CD1c-positive myeloid dendritic cell (primary cell): ENCODE measurements at regions not wholly inside any gene's neighbourhood (a gene's known extent, or its start where the extent isn't known, plus 50 kb on each side); places are given as distances from the start of the nearest gene placed in this dataset.
"Not testable (repeated sequence)": the region's sequence is repeated elsewhere in the genome, so short reads cannot be mapped to it uniquely, and the experiment has no call there.

Experiments used
- DNase-seq: peaks from one replicate; pipeline ENCODE4 v3.0.0-alpha.2; 2016; ENCODE audit errors: extremely low spot score

- no peak for DNase-seq
These were observed 328.4 kb downstream of the PAPSS1 start for GRCh38 chr4:107391630-107392028.

GRCh38 chr4:107391009-107391629, 328.9 kb downstream of the PAPSS1 start:
- DNase-seq = no peak

GRCh38 chr4:107389965-107390364, 330.1 kb downstream of the PAPSS1 start:
- DNase-seq = no peak

GRCh38 chr4:107388736-107389274, 331.2 kb downstream of the PAPSS1 start:
- no peak for DNase-seq

DNA sequence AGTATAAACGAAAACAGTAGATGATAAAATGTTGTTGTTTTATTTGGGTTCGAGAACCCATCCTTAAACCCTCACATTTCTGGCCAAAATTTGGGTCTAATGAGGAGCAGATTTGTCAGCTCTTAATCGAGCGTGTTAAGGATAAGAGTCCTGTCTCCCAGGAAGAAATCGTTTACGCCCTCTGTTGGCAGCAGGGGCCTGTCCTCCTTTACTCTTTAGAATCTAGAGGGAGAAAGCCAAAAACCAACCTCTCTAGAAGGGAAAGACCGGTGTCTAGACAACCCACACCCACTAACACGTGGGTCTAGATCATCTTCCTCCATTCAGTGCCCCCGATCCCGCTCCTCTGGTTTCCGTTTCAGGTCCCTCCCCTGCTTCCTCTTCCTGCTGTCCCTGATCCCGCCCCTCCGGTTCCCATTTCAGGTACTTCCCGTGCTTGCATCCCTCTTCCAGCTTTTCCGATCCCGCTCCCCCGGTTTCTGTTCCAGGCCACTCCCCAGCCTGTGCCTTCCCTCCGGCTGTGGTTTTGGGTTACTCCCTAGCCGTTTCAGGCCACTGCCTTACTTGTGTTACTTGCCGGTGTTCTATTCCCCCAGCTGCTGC, 339.1 kb downstream of the PAPSS1 start:
- DNase-seq = no peak

DNA sequence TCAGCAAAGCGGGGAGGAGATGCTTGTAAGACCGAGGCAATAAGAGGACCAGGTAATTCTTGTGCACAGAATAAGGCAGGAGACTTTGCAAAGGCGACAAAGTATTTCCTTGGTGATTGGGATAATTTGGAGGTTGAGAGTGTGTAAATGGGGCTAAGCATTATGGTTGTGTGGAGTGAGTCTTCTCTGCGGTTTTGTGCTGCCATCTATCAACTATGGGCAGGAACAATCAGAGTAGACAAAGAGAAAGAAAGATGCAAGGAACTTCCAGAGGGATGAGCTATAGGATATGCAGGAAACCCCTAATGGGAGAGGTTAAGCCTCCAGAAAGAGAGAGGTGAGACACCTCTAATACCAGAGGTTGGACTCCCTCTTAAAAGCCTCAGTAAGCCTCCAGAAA, 339.8 kb downstream of the PAPSS1 start:
- DNase-seq = no peak

DNA sequence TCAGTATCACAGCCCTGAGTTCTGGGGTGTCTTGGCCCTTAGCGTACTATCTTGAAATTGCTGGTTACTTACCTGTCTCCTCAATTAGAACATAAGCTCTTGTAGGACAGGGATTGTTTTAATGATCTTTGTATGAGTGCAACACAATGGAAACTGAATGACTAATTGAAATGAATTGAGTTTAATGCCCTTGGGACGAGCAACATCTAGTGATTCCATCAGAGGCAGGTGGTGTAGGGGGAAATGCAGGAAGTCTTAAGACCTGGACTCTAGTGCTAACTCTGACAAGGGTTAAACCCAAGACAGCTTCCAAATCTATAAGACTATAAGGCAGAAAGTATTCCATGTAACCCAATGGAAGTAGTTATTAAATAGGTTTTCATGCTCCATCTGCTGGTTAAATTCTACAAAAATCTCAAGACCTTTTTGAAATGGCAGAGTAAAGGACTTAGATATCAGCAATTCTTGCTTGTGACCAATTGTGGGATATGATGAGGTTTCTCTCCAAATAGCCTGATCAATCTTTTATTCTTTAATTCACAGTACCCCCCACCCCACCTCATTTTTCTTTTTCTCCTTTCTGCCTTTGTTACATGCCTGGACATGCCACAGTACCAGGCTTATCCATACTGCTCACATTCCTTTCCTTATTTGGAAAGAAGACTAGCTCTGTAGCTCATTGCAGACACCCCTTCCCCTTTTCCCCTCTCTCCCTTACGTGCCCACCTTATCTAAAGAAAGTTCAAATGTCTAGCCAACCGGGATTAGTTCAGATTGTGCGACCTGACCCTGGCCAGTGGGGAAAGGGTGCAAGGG, 340.8 kb downstream of the PAPSS1 start:
- no peak for DNase-seq

DNA sequence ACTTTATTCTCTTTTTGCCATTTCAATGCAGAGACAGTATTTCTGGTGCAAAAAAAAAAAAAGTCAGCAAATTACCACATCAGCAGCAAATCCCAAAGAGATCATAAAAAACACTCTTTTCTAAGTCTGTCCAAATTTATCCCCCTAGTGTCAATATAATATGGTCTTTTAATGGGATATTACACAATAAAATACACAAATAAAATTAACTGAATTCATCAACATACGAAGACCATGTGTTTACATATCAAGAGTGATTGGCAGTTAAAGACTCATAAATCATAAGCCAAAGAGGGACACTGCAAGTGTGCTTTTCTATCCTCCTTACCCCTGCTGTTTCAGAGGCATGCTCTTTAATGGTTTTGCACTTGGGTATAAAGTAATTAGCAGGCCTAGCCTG, 340.2 kb upstream of the DKK2 start:
- no peak for DNase-seq

DNA sequence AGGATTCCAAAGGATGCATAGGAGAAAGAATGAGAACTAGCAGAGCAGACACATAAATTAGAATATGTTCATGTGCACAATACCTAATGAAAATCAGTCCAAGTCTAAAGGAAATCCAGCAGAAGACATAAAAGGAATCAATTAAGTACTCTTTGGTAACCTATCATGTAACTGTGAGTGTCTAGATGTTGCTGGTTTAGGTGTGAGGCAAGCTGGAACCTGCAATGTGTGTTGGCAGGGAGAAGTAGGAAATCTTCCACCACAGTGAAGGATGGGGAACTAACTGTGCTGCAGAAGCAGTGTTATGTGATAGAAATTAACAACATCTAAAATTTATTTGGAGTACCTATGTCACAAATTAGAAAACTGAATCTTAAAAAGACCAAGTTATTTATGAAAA, 330.8 kb upstream of the DKK2 start:
- DNase-seq = no peak

DNA sequence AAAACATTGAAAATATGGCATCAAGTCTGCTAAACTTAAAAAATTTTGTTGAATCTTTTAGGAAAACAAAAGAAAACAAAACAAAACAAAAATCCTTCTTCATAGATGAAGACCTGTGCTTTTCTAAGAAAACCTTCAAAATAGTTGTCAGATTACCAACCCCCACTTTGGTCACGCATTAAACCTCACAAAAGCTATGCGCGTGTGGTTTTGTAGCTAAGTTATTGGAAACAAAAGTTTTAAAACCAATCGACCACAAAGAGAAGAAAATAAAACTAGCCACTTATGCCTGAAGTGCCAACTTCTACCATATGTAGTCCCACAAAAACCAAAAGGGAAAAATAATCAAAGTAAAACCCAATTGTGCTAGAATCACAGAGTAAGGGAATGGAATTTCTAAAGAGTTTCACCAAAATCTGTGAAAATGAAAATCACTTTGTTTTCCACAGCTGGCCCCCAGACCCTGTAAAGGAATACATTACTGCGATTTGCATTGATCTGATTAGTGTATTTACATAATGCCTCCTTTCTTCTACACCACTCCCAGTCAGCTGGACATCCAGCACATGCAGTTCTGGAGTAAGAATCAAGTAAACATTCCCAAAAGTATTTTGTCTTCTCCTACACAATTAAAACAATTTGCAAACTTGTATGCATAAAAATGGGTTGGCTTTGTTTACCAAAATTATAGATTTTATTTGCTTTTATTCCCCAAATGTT, 330.1 kb upstream of the DKK2 start:
- DNase-seq = no peak

- no peak for DNase-seq
These were observed 327.0 kb upstream of the DKK2 start for GRCh38 chr4:107363125-107363524.

- DNase-seq = no peak
These were observed 323.1 kb upstream of the DKK2 start for GRCh38 chr4:107359208-107359607.

- DNase-seq = not testable (repeated sequence)
These were observed 318.2 kb upstream of the DKK2 start for GRCh38 chr4:107354304-107354703.

DNA sequence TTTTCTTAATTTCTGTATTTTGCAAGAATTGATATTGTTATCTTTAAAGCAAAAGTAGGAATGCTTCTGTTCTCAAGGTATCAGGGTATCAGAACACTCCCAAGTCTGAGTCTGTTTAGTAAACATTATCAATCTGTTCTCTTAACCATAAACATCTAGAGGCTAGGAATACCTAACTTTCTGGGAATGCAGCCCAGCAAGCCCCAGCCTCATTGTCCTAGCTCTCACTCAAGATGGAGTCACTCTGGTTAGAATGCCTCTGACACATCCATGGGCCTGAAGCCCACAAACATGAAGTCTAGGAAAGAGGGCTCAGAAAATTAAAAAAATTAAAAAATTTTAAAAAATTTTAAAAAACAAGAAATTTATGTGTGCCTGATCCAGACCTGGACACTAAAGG, 315.1 kb upstream of the DKK2 start:
- no peak for DNase-seq

DNA sequence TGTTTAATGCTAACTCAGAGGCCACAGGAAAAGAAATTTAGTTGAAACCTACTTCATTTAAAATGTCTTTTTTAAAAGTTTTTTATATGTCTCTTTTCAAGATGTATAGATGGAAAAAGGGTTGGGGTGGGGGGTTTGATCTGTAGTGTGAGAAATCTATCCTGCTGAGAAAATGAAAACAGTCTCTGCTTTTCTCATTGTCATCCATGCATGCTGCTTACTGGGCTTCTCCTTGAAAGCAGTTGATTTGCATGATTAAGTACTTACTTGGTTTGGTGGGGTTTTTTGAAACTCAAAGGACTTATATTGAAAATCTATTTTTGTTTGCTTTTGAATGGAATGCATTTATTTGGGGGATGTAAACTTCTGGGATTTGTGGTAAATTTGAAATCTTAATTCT, 313.6 kb upstream of the DKK2 start:
- no peak for DNase-seq

GRCh38 chr4:107349266-107349665, 313.2 kb upstream of the DKK2 start:
- no peak for DNase-seq

- no peak for DNase-seq
These were observed 312.3 kb upstream of the DKK2 start for GRCh38 chr4:107348188-107349050.

- no peak for DNase-seq
These were observed 297.4 kb upstream of the DKK2 start for GRCh38 chr4:107333518-107333917.

- DNase-seq = not testable (repeated sequence)
These were observed 296.5 kb upstream of the DKK2 start for GRCh38 chr4:107332656-107333055.

DNA sequence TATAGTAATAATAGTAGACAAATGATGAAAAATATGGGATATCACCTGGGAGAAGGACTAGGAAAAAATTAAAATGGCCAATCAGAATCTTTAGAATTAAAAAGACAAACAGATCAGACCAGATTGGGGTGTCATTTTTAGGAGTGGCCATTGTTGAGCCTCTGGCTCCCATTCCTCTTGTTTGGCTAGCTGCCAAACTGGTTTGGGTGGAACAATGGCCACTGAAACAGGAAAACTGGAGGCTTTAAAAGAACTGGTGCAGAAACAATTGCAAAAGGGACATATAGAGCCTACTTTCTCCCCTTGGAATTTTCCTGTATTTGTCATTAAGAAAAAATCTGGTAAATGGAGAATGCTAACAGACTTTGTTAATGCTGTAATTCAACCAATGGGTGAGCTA, 294.8 kb upstream of the DKK2 start:
- DNase-seq = no peak

GRCh38 chr4:107319386-107319785, 283.3 kb upstream of the DKK2 start:
- no peak for DNase-seq
